ENCODE measurements at regions not wholly inside any gene's neighbourhood (a gene's known extent, or its start where the extent isn't known, plus 50 kb on each side); places are given as distances from the start of the nearest gene placed in this dataset.

GRCh38 chr1:70820995-70821394 is 226.6 kb downstream of the PTGER3 start:
- no peak for TF ChIP-seq SIN3A (IDR thresholded peaks at IDR 0.05; ENCODE audit: low read depth)
- no peak for TF ChIP-seq ZFX (IDR thresholded peaks at IDR 0.05)
- no peak for TF ChIP-seq POLR2AphosphoS5 (IDR thresholded peaks at IDR 0.05; ENCODE audit: low read depth, low read length)
- no peak for TF ChIP-seq ELF1 (IDR thresholded peaks at IDR 0.05; ENCODE audit: borderline replicate concordance, low read depth)
- TF ChIP-seq RAD21 (IDR thresholded peaks at IDR 0.05; ENCODE audit: low read depth) = no peak
- TF ChIP-seq SP1 (IDR thresholded peaks at IDR 0.05; ENCODE audit: low read depth) = no peak
- TF ChIP-seq CBX3 (IDR thresholded peaks at IDR 0.05; ENCODE audit: low read depth) = no peak
- TF ChIP-seq JUND (IDR thresholded peaks at IDR 0.05) = no peak
- no peak for TF ChIP-seq ATF3 (IDR thresholded peaks at IDR 0.05)
- TF ChIP-seq SRF (IDR thresholded peaks at IDR 0.05; ENCODE audit: low read depth) = no peak
- no peak for TF ChIP-seq CTCF (IDR thresholded peaks at IDR 0.05 in 2 of 3, conservative IDR thresholded peaks at IDR 0.05 in 1 of 3; ENCODE audit: borderline replicate concordance in 1 of 3, insufficient read depth in 1 of 3, low read depth in 2 of 3, low read length in 2 of 3)
- no peak for TF ChIP-seq CEBPB (IDR thresholded peaks at IDR 0.05; ENCODE audit: low read depth)
- no peak for TF ChIP-seq REST (IDR thresholded peaks at IDR 0.05; ENCODE audit: low read depth)
- TF ChIP-seq EGR1 (IDR thresholded peaks at IDR 0.05; ENCODE audit: low read depth) = no peak
- TF ChIP-seq EZH2 (IDR thresholded peaks at IDR 0.05) = no peak
- TF ChIP-seq EZH2phosphoT487 (IDR thresholded peaks at IDR 0.05; ENCODE audit: borderline replicate concordance) = no peak
- TF ChIP-seq TCF7L2 (IDR thresholded peaks at IDR 0.05; ENCODE audit: borderline replicate concordance, extremely low read depth, insufficient read depth, insufficient read length) = no peak
- BruUV-seq (replicated peaks) = no TSS peak
- Histone ChIP-seq H3K4me1 (ENCODE audit: control insufficient read depth in 1 of 2, insufficient read depth in 2 of 2, low read length in 2 of 2) (no peaks in the 10 kb centered on the region), H3K4me2 (ENCODE audit: low read length) (no peak overlapping the region), H3K9me2 (ENCODE audit: insufficient read depth) (no peaks in the 10 kb centered on the region), H3K36me3 (ENCODE audit: control insufficient read depth in 1 of 2, insufficient read depth in 2 of 2, low read length in 2 of 2) (no peaks in the 10 kb centered on the region), H3K27ac (ENCODE audit: low read depth, low read length) (no peak overlapping the region), H3K79me2 (ENCODE audit: insufficient read depth, low read length) (no peaks in the 10 kb centered on the region), H2AFZ (ENCODE audit: low read depth, low read length, poor library complexity, severe bottlenecking) (no peak overlapping the region), H3K27me3 (ENCODE audit: insufficient read depth, low read length) (peaks cover 11% of the 10 kb centered on the region; the same call in 1 of the 2 replicates), H3K9ac (ENCODE audit: low read length) (no peak overlapping the region), H4K20me1 (ENCODE audit: insufficient read depth) (no peaks in the 10 kb centered on the region), H3K4me3 (replicated peaks in 1 of 2; ENCODE audit: low read depth in 1 of 2, low read length in 2 of 2) (no peak overlapping the region), H3K9me3 (ENCODE audit: control insufficient read depth in 1 of 2, insufficient read depth in 1 of 2, low read depth in 1 of 2, low read length in 2 of 2) (no peaks in the 10 kb centered on the region)
- ATAC-seq (no peak), DNase-seq (ENCODE audit: low read depth, low spot score) (no peak)
- intact Hi-C loops (cut with micrococcal nuclease) = no loop called here
- ChIA-PET CTCF (no interaction called here), POLR2A (no interaction called here), RAD21 (ENCODE audit: low non-redundant PET in 1 of 2, low total read pairs in 2 of 2, uncharacterized antibody in 2 of 2, unreplicated experiment in 2 of 2) (no interaction called here)

Measured in HCT116 (cell line).